IMR-90 (cell line): ENCODE measurements at regions not wholly inside any gene's neighbourhood (a gene's known extent, or its start where the extent isn't known, plus 50 kb on each side); places are given as distances from the start of the nearest gene placed in this dataset.
A peak's percentile ranks its signal among the peaks of the same experiment; 100 is the strongest.

Experiments used
- ATAC-seq: fragments of 200-7000 bp; cut with Tn5 transposase; 2 replicates; pipeline ENCODE4 v1.9.1; 2020; ENCODE audit warnings: low read depth, mild to moderate bottlenecking, moderate library complexity
- BruUV-seq: library from RNA; stranded (reverse); fragments of 400-500 nt; replicated peaks from 2 replicates; lab custom pipeline; 2021; lab: Mats Ljungman, UMichigan
- CTCF ChIA-PET: fragments of 300-600 bp; formaldehyde crosslinking; extraction: SDS; loops from one replicate; lab custom pipeline; 2021; ENCODE audit warnings: antibody characterized with exemption; lab: Yijun Ruan, JAX
- POLR2A ChIA-PET: fragments of 300-600 bp; sonication (Branson Sonifier 250); formaldehyde crosslinking; loops from one replicate; lab custom pipeline; 2022; ENCODE audit warnings: antibody characterized with exemption; ENCODE audit not compliant: unreplicated experiment; lab: Charles Lee
- DNase-seq: peaks from one replicate; pipeline ENCODE4 v3.0.0; 2013
- H2AFZ ChIP-seq: replicated peaks from 2 replicates; pipeline ENCODE3; 2013; ENCODE audit warnings: low read length, mild to moderate bottlenecking; ENCODE audit not compliant: poor library complexity
- H2AK5ac ChIP-seq: 2 replicates; pipeline ENCODE4 v1.6.1; 2013; ENCODE audit warnings: low read depth, low read length, inconsistent platforms
- H2AK9ac ChIP-seq: replicated peaks from 2 replicates; pipeline ENCODE3; 2013; ENCODE audit warnings: mild to moderate bottlenecking, low read depth, low read length, moderate library complexity; ENCODE audit not compliant: poor library complexity
- H2BK120ac ChIP-seq: 2 replicates; pipeline ENCODE4 v1.6.1; 2013; ENCODE audit warnings: low read depth, low read length, inconsistent platforms
- H2BK15ac ChIP-seq: 3 replicates; pipeline ENCODE4 v1.6.1; 2013; ENCODE audit warnings: low read depth, low read length, inconsistent platforms
- H2BK20ac ChIP-seq: 2 replicates; pipeline ENCODE4 v1.6.1; 2013; ENCODE audit warnings: low read depth, mild to moderate bottlenecking, inconsistent platforms, low read length, moderate library complexity
- H2BK5ac ChIP-seq: 2 replicates; pipeline ENCODE4 v1.6.1; 2013; ENCODE audit warnings: mild to moderate bottlenecking, low read depth, low read length, inconsistent platforms; ENCODE audit not compliant: poor library complexity, severe bottlenecking
- H3K14ac ChIP-seq: replicated peaks from 2 replicates; pipeline ENCODE4 v1.6.1; 2013; ENCODE audit warnings: low read depth, low read length, inconsistent platforms
- H3K18ac ChIP-seq: 2 replicates; pipeline ENCODE4 v1.6.1; 2013; ENCODE audit warnings: low read depth, low read length, control low read depth
- H3K23ac ChIP-seq: 2 replicates; pipeline ENCODE4 v1.6.1; 2013; ENCODE audit warnings: low read depth, low read length, inconsistent platforms
- H3K27ac ChIP-seq: 2 replicates; pipeline ENCODE4 v1.5.1; 2013; ENCODE audit warnings: mild to moderate bottlenecking, control low read depth, low read length; ENCODE audit not compliant: insufficient read depth
- H3K27me3 ChIP-seq: 2 replicates; pipeline ENCODE4 v1.6.1; 2013; ENCODE audit warnings: low read length; ENCODE audit not compliant: control insufficient read depth, insufficient read depth
- H3K36me3 ChIP-seq: 2 replicates; pipeline ENCODE4 v1.6.1; 2013; ENCODE audit warnings: low read length, mixed read lengths; ENCODE audit not compliant: control insufficient read depth, insufficient read depth
- H3K4ac ChIP-seq: 2 replicates; pipeline ENCODE4 v1.6.1; 2013; ENCODE audit warnings: low read depth, low read length, inconsistent platforms
- H3K4me1 ChIP-seq: 2 replicates; pipeline ENCODE4 v1.6.1; 2013; ENCODE audit warnings: low read length, mixed read lengths; ENCODE audit not compliant: control insufficient read depth, insufficient read depth
- H3K4me2 ChIP-seq: 2 replicates; pipeline ENCODE4 v1.6.1; 2013; ENCODE audit warnings: low read depth, mild to moderate bottlenecking, control low read depth, low read length, moderate library complexity
- H3K4me3 ChIP-seq: 2 replicates; pipeline ENCODE4 v1.5.1; 2013; ENCODE audit warnings: low read depth, mild to moderate bottlenecking, control low read depth, low read length, moderate library complexity; ENCODE audit not compliant: insufficient read depth
- H3K56ac ChIP-seq: 2 replicates; pipeline ENCODE4 v1.6.1; 2013; ENCODE audit warnings: low read length, inconsistent platforms; ENCODE audit not compliant: insufficient read depth; ENCODE audit errors: extremely low read depth
- H3K79me1 ChIP-seq, 2 experiments: 2 replicates each; pipeline ENCODE4 v1.6.1; 2013; ENCODE audit warnings: low read length in 2 of 2, inconsistent platforms in 1 of 2, low read depth in 1 of 2
- H3K9ac ChIP-seq: 2 replicates; pipeline ENCODE4 v1.6.1; 2013; ENCODE audit warnings: low read depth, low read length, control low read depth
- H3K9me1 ChIP-seq: 2 replicates; pipeline ENCODE4 v1.6.1; 2013; ENCODE audit warnings: low read length, inconsistent platforms; ENCODE audit not compliant: insufficient read depth
- H3K9me3 ChIP-seq: 2 replicates; pipeline ENCODE4 v1.6.1; 2013; ENCODE audit warnings: low read length; ENCODE audit not compliant: control insufficient read depth, insufficient read depth
- H4K20me1 ChIP-seq: 2 replicates; pipeline ENCODE4 v1.6.1; 2013; ENCODE audit warnings: low read length, inconsistent platforms; ENCODE audit not compliant: insufficient read depth
- H4K5ac ChIP-seq: 2 replicates; pipeline ENCODE4 v1.6.1; 2013; ENCODE audit warnings: mild to moderate bottlenecking, low read depth, low read length, control low read depth
- H4K8ac ChIP-seq, 2 experiments: 2 replicates each; pipeline ENCODE4 v1.6.1; 2013; ENCODE audit warnings: low read depth in 2 of 2, low read length in 2 of 2, control low read depth in 1 of 2, inconsistent platforms in 1 of 2
- H4K91ac ChIP-seq: 2 replicates; pipeline ENCODE4 v1.6.1; 2013; ENCODE audit warnings: low read depth, low read length, inconsistent platforms; ENCODE audit not compliant: insufficient read depth
- MAZ ChIP-seq: IDR thresholded peaks from 2 replicates; pipeline ENCODE4 v1.6.1; 2012; ENCODE audit warnings: low read depth, mild to moderate bottlenecking, low read length, improper control_type of control experiment, moderate library complexity, borderline replicate concordance
- POLR2A ChIP-seq: IDR thresholded peaks from 2 replicates; pipeline ENCODE4 v1.6.1; 2012; ENCODE audit warnings: mild to moderate bottlenecking, low read depth, low read length
- RAD21 ChIP-seq: IDR thresholded peaks from 2 replicates; pipeline ENCODE4 v1.6.1; 2012; ENCODE audit warnings: low read length, improper control_type of control experiment
- WGBS, 2 experiments: methylation state at CpG; one replicate each; pipeline versions ENCODE4 v1.1.5 to v1.1.7; 2013; ENCODE audit warnings: missing lambda C conversion rate in 2 of 2; ENCODE audit not compliant: insufficient read length in 1 of 2; ENCODE audit errors: extremely low coverage in 2 of 2; 5-methylcytosine and 5-hydroxymethylcytosine counted together
- dilution Hi-C: fragments of 300-500 bp; cut with HindIII; formaldehyde crosslinking; loops from one replicate; pipeline ENCODE4 v1.14.3; 2018; ENCODE audit warnings: low sequenced_read_pairs; ENCODE audit not compliant: unreplicated experiment
- in situ Hi-C: fragments of 300-500 bp; cut with MboI; formaldehyde crosslinking; loops from 3 replicates; pipeline ENCODE4 v1.14.3; 2019; ENCODE audit warnings: low sequenced_read_pairs, inconsistent platforms, mixed read lengths
- intact Hi-C: fragments of 100-400 bp; cut with micrococcal nuclease; formaldehyde crosslinking; loops from 2 replicates; pipeline ENCODE4 v1.10.0; 2022
- TF ChIP-seq, protein P1 (sequence below): fragments of 150-350 bp; IDR thresholded peaks from 2 replicates; pipeline ENCODE4 v1.6.1; 2016; ENCODE audit warnings: low read depth, mild to moderate bottlenecking, low read length, moderate library complexity, borderline replicate concordance
- TF ChIP-seq, protein P2 (sequence below): conservative IDR thresholded peaks from 2 replicates; pipeline ENCODE4 v1.5.1; 2012; ENCODE audit warnings: mild to moderate bottlenecking, low read depth, low read length, improper control_type of control experiment

DNA sequence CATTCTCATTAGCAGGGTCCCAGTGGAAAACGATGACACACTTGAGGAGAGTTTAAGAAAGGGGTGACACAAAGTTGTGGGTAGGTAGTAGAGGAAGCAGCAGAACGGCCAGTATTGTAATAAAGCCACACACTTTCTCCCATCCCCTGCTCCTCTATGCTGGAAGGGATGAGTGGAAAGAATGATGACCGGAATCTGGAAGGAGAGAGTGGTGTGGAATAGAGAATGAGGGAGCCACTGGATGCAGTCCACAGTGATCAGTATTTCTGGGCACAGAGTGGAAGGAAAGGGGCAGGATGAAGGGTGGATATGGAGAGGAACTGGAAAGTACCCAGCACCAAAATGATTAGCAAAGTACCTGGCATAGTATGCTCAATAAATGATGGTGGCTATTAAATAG is 133.8 kb upstream of the DAB2 start:
- WGBS, 2 experiments: 75% methylated on average over 1 of the region's 3 CpGs; no CpG with 5 or more reads in 1 of the 2 experiments

More for the DNA sequence above, 133.8 kb upstream of the DAB2 start:
- Histone ChIP-seq H3K9me1 (no peaks in the 10 kb centered on the region), H3K79me1 (no peaks in the 10 kb centered on the region), H3K14ac (no peak overlapping the region), H3K36me3 (no peaks in the 10 kb centered on the region), H4K5ac (no peak overlapping the region), H2BK120ac (no peak overlapping the region), H4K8ac (no peak overlapping the region), H3K18ac (no peak overlapping the region), H2AK9ac (no peak overlapping the region), H3K27me3 (peaks cover 18% of the 10 kb centered on the region), H2AK5ac (no peak overlapping the region), H3K9me3 (no peaks in the 10 kb centered on the region), H2BK5ac (no peak overlapping the region), H3K4me3 (no peak overlapping the region), H4K91ac (no peak overlapping the region), H3K27ac (no peak overlapping the region), H3K4ac (no peak overlapping the region), H4K20me1 (no peaks in the 10 kb centered on the region), H3K4me1 (no peaks in the 10 kb centered on the region), H2BK20ac (no peak overlapping the region), H2BK15ac (no peak overlapping the region), H3K9ac (no peak overlapping the region), H3K4me2 (no peak overlapping the region), H2AFZ (no peak overlapping the region), H3K23ac (0 out of 2 replicates have a peak overlapping the region, but pooled peaks have one; percentile 1), H3K56ac (no peak overlapping the region)
- ChIA-PET POLR2A (no interaction called here), CTCF (no interaction called here)
- no TSS peak for BruUV-seq
- in situ Hi-C loops (loop anchor here (25.0 kb wide), 1 partner anchor 346 kb away; the partner anchor contains the start of gene FYB1), intact Hi-C loops (no loop called here), dilution Hi-C loops (no loop called here)
- TF ChIP-seq POLR2A (no peak), RAD21 (no peak), MAZ (no peak)
- TF ChIP-seq, protein P1, sequence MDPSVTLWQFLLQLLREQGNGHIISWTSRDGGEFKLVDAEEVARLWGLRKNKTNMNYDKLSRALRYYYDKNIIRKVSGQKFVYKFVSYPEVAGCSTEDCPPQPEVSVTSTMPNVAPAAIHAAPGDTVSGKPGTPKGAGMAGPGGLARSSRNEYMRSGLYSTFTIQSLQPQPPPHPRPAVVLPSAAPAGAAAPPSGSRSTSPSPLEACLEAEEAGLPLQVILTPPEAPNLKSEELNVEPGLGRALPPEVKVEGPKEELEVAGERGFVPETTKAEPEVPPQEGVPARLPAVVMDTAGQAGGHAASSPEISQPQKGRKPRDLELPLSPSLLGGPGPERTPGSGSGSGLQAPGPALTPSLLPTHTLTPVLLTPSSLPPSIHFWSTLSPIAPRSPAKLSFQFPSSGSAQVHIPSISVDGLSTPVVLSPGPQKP: no peak
- TF ChIP-seq, protein P2, sequence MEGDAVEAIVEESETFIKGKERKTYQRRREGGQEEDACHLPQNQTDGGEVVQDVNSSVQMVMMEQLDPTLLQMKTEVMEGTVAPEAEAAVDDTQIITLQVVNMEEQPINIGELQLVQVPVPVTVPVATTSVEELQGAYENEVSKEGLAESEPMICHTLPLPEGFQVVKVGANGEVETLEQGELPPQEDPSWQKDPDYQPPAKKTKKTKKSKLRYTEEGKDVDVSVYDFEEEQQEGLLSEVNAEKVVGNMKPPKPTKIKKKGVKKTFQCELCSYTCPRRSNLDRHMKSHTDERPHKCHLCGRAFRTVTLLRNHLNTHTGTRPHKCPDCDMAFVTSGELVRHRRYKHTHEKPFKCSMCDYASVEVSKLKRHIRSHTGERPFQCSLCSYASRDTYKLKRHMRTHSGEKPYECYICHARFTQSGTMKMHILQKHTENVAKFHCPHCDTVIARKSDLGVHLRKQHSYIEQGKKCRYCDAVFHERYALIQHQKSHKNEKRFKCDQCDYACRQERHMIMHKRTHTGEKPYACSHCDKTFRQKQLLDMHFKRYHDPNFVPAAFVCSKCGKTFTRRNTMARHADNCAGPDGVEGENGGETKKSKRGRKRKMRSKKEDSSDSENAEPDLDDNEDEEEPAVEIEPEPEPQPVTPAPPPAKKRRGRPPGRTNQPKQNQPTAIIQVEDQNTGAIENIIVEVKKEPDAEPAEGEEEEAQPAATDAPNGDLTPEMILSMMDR: no peak
- DNase-seq (no peak), ATAC-seq (no peak)
